Panc1 (cell line): ENCODE measurements at regions not wholly inside any gene's neighbourhood (a gene's known extent, or its start where the extent isn't known, plus 50 kb on each side); places are given as distances from the start of the nearest gene placed in this dataset.

Source experiments
- CTCF ChIP-seq: fragments of 450-650 bp; IDR thresholded peaks from 2 replicates; pipeline ENCODE4 v1.5.1; 2017; ENCODE audit warnings: mild to moderate bottlenecking
- POLR2AphosphoS5 ChIP-seq: IDR thresholded peaks from 2 replicates; pipeline ENCODE4 v1.6.1; 2012; ENCODE audit warnings: mild to moderate bottlenecking, low read depth, low read length, moderate library complexity
- SIN3A ChIP-seq: IDR thresholded peaks from 2 replicates; pipeline ENCODE4 v1.6.1; 2012; ENCODE audit warnings: low read depth, mild to moderate bottlenecking, low read length, moderate library complexity, borderline replicate concordance; ENCODE audit not compliant: insufficient read depth
- TCF7L2 ChIP-seq: IDR thresholded peaks from 2 replicates; pipeline ENCODE4 v1.6.1; 2011; ENCODE audit warnings: mild to moderate bottlenecking, low read depth, low read length, inconsistent platforms

DNA sequence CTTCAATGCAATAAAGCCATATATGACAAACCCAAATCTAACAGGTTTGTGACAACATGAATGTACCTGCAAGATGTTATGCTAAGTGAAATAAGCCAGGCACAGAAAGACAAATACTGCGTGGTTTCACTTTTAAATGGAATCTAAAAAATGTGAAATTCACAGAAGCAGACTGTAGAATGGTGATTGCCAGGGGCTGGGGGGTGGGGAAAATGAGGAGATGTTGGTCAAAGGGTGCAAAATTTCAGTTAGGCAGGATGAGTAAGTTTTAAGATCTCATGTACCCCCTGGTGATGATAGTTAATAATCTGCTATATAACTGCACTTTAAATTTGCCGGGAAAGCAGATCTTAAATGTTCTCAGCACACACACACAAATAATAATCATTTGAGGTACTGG lies 160.5 kb downstream of the PTBP2 start:
- TF ChIP-seq CTCF (no peak), POLR2AphosphoS5 (no peak), TCF7L2 (no peak), SIN3A (no peak)
